K562 (cell line): ENCODE measurements at regions not wholly inside any gene's neighbourhood (a gene's known extent, or its start where the extent isn't known, plus 50 kb on each side); places are given as distances from the start of the nearest gene placed in this dataset.

Experiments
- ATAC-seq: fragments of 200-7000 bp; cut with Tn5 transposase; 3 replicates; pipeline ENCODE4 v1.9.1; 2020; ENCODE audit warnings: moderate library complexity
- BruUV-seq: library from RNA; stranded (reverse); fragments of 400-500 nt; replicated peaks from 2 replicates; lab custom pipeline; 2021; lab: Mats Ljungman, UMichigan
- CTCF ChIA-PET: fragments of 300-600 bp; formaldehyde crosslinking; extraction: SDS; loops from one replicate; lab custom pipeline; 2021; ENCODE audit warnings: low intra/inter-chr PET ratio; lab: Yijun Ruan, JAX
- POLR2A ChIA-PET: fragments of 300-600, 350-650 bp; sonication (Branson Sonifier 250); formaldehyde crosslinking; extraction: SDS; loops from one replicate; lab custom pipeline; 2021; ENCODE audit warnings: antibody characterized with exemption, inconsistent platforms; lab: Yijun Ruan, JAX
- DNase-seq, 4 experiments: peaks; one replicate each; pipeline versions ENCODE4 v3.0.0 to v3.0.0-alpha.2; 2011 to 2018; ENCODE audit warnings: low spot score in 3 of 4, mixed read lengths in 3 of 4; ENCODE audit errors: extremely low read depth in 1 of 4
- FAIRE-seq: peaks from 2 replicates; lab custom pipeline; 2011; peaks lifted over from hg19 to GRCh38; lab: Jason Lieb, UNC
- H2AFZ ChIP-seq: 2 replicates; pipeline ENCODE4 v1.6.0; 2011; ENCODE audit warnings: low read depth, low read length, control low read depth, inconsistent platforms
- H3K27ac ChIP-seq: fragments of 200-600 bp; 3 replicates; pipeline ENCODE4 v1.8.0; 2011; ENCODE audit warnings: low read depth, mild to moderate bottlenecking, control low read depth, inconsistent platforms, low read length, moderate library complexity, mixed read lengths; ENCODE audit errors: extremely low read depth
- H3K27me3 ChIP-seq, 2 experiments: fragments of 300-600 bp in 1 of 2; 2 replicates in 1 of 2; 3 replicates in 1 of 2; pipeline versions ENCODE4 v1.6.0 to v1.8.0; 2011; ENCODE audit warnings: inconsistent platforms in 2 of 2, low read length in 2 of 2, mild to moderate bottlenecking in 1 of 2, mixed read lengths in 1 of 2, moderate library complexity in 1 of 2; ENCODE audit not compliant: control insufficient read depth in 2 of 2, insufficient read depth in 2 of 2
- H3K36me3 ChIP-seq: fragments of 300-600 bp; 3 replicates; pipeline ENCODE4 v1.8.0; 2011; ENCODE audit warnings: mild to moderate bottlenecking, low read length, inconsistent platforms; ENCODE audit not compliant: control insufficient read depth, insufficient read depth
- H3K4me1 ChIP-seq, 2 experiments: fragments of 200-600 bp in 1 of 2; replicated peaks in 1 of 2; 2 replicates in 1 of 2; 3 replicates in 1 of 2; pipeline versions ENCODE4 v1.5.1 to v1.8.0; 2011; ENCODE audit warnings: inconsistent platforms in 2 of 2, low read length in 2 of 2, mild to moderate bottlenecking in 1 of 2, mixed read lengths in 1 of 2, moderate library complexity in 1 of 2; ENCODE audit not compliant: control insufficient read depth in 2 of 2, insufficient read depth in 2 of 2
- H3K4me2 ChIP-seq: 2 replicates; pipeline ENCODE4 v1.6.1; 2011; ENCODE audit warnings: low read length, control low read depth, inconsistent platforms, mixed read lengths; ENCODE audit not compliant: insufficient read depth
- H3K4me3 ChIP-seq: fragments of 200-600 bp; sonication (generic), shearing (Covaris generic); 2 replicates; pipeline ENCODE4 v1.5.1; 2016; ENCODE audit warnings: control low read depth, inconsistent platforms
- H3K79me2 ChIP-seq: fragments of 200-600 bp; 3 replicates; pipeline ENCODE4 v1.8.0; 2011; ENCODE audit warnings: low read length, inconsistent platforms; ENCODE audit not compliant: control insufficient read depth, insufficient read depth
- H3K9ac ChIP-seq, 2 experiments: 2 replicates each; pipeline versions ENCODE4 v1.6.0 to v1.6.1; 2011; ENCODE audit warnings: low read depth in 2 of 2, low read length in 2 of 2, control low read depth in 1 of 2, inconsistent platforms in 1 of 2, mild to moderate bottlenecking in 1 of 2, mixed read lengths in 1 of 2; ENCODE audit not compliant: insufficient read depth in 1 of 2
- H3K9me1 ChIP-seq: one replicate; pipeline ENCODE4 v1.6.0; 2011; ENCODE audit warnings: inconsistent platforms, mild to moderate bottlenecking, low read length, moderate library complexity; ENCODE audit not compliant: control insufficient read depth, insufficient read depth
- H3K9me3 ChIP-seq: replicated peaks from 2 replicates; pipeline ENCODE4 v1.5.1; 2011; ENCODE audit warnings: low read depth, low read length, inconsistent platforms; ENCODE audit not compliant: control insufficient read depth, insufficient read depth
- H4K20me1 ChIP-seq: replicated peaks from 2 replicates; pipeline ENCODE4 v1.6.1; 2011; ENCODE audit warnings: low read length, inconsistent platforms, mixed read lengths; ENCODE audit not compliant: control insufficient read depth, insufficient read depth
- BACH1 ChIP-seq: fragments of 200-800 bp; sonication (Bioruptor generic); IDR thresholded peaks from 2 replicates; pipeline ENCODE4 v1.6.1; 2016; ENCODE audit warnings: missing genetic modification characterization, missing compliant biosample characterization
- HOXB6 ChIP-seq: fragments of 250-450 bp; sonication (Bioruptor Pico); IDR thresholded peaks from 2 replicates; pipeline ENCODE4 v1.5.1; 2022; ENCODE audit warnings: mild to moderate bottlenecking, borderline replicate concordance
- IRF2 ChIP-seq: sonication (generic); formaldehyde crosslinking; IDR thresholded peaks from 2 replicates; pipeline ENCODE4 v1.8.1; 2022; ENCODE audit warnings: mild to moderate bottlenecking, missing genetic modification reagents
- KAT8 ChIP-seq: fragments of 450-650 bp; IDR thresholded peaks from 2 replicates; pipeline ENCODE4 v1.6.1; 2016; ENCODE audit warnings: low read depth, mild to moderate bottlenecking
- MYBL2 ChIP-seq, 2 experiments: fragments of 450-650 bp in 1 of 2; sonication (generic) in 1 of 2; formaldehyde crosslinking in 1 of 2; IDR thresholded peaks; 2 replicates each; pipeline versions ENCODE4 v1.6.1 to v1.8.1; 2017 to 2022; ENCODE audit warnings: borderline replicate concordance in 1 of 2, inconsistent platforms in 1 of 2, low read depth in 1 of 2, mild to moderate bottlenecking in 1 of 2, missing genetic modification reagents in 1 of 2, moderate library complexity in 1 of 2
- PPARD ChIP-seq: fragments of 250-450 bp; sonication (Bioruptor Pico); IDR thresholded peaks from 2 replicates; pipeline ENCODE4 v1.8.0; 2022; ENCODE audit warnings: inconsistent platforms, mild to moderate bottlenecking, moderate library complexity
- ZNF239 ChIP-seq: fragments of 250-450 bp; sonication (Bioruptor Pico); IDR thresholded peaks from 2 replicates; pipeline ENCODE4 v1.4.0; 2020; ENCODE audit warnings: mild to moderate bottlenecking
- ZNF24 ChIP-seq: fragments of 450-650 bp; IDR thresholded peaks from 2 replicates; pipeline ENCODE4 v1.6.1; 2016
- ZZZ3 ChIP-seq: fragments of 450-650 bp; IDR thresholded peaks from 2 replicates; pipeline ENCODE4 v1.6.1; 2016; ENCODE audit warnings: antibody characterized with exemption, mild to moderate bottlenecking, moderate library complexity
- WGBS: fragments of 100-300 bp; shearing (Covaris generic); methylation state at CpG from one replicate; pipeline ENCODE4 v1.1.6; 2016; ENCODE audit warnings: low coverage, mixed read lengths; ENCODE audit not compliant: insufficient coverage; ENCODE audit errors: missing lambda C conversion rate; 5-methylcytosine and 5-hydroxymethylcytosine counted together
- in situ Hi-C: fragments of 300-500 bp; cut with MboI; formaldehyde crosslinking; loops from 4 replicates; pipeline ENCODE4 v1.15.0; 2018; ENCODE audit warnings: inconsistent platforms, mixed read lengths
- intact Hi-C: fragments of 100-400 bp; cut with micrococcal nuclease; formaldehyde crosslinking; loops from 2 replicates; pipeline ENCODE4 v1.14.2; 2022
- TF ChIP-seq, protein P1 (sequence below): conservative IDR thresholded peaks from 2 replicates; pipeline ENCODE4 v1.6.1; 2011; ENCODE audit warnings: low read depth, mild to moderate bottlenecking, low read length; ENCODE audit not compliant: control insufficient read depth
- TF ChIP-seq, protein P2 (sequence below): fragments of 150-350 bp; conservative IDR thresholded peaks from 2 replicates; pipeline ENCODE4 v1.6.1; 2014; ENCODE audit warnings: low read length
- TF ChIP-seq, protein P3 (sequence below): fragments of 450-650 bp; IDR thresholded peaks from 2 replicates; pipeline ENCODE4 v1.6.1; 2016; ENCODE audit warnings: borderline replicate concordance
- TF ChIP-seq, protein P4 (sequence below): sonication (generic); formaldehyde crosslinking; IDR thresholded peaks from 2 replicates; pipeline ENCODE4 v1.8.1; 2022; ENCODE audit warnings: missing genetic modification reagents

DNA sequence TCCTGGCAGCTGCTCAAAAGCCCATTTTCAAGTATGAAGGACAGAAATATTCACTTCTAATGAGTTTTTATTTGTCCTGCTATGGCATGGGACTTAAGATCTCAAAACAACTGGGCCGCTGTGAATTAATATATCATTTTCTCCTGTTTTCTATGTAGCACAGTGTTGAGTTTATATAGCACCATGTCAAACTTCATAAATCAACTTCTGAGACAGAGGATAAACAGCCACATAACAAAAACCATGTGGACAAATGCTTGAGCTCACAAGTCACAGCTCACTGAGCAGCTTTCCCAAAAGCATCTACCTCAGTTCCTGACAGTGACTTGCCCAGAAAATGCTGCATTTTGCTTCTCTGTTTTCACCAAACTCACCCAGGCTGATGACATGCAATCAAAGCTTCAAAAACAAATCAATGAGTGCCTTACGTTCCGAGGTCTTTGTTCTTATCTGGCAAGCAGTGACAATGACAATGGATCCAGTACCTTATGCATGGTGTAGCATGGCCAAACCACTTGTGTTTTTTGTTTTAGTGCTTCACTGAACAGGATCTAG, 722.6 kb downstream of the LRRIQ3 start:
- H3K4me2 ChIP-seq, result no peak overlapping the region
- ChIA-PET POLR2A (no interaction called here), CTCF (no interaction called here)
- H3K9ac ChIP-seq, result no peak overlapping the region
- TF ChIP-seq, protein P1, sequence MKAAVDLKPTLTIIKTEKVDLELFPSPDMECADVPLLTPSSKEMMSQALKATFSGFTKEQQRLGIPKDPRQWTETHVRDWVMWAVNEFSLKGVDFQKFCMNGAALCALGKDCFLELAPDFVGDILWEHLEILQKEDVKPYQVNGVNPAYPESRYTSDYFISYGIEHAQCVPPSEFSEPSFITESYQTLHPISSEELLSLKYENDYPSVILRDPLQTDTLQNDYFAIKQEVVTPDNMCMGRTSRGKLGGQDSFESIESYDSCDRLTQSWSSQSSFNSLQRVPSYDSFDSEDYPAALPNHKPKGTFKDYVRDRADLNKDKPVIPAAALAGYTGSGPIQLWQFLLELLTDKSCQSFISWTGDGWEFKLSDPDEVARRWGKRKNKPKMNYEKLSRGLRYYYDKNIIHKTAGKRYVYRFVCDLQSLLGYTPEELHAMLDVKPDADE, result no peak
- TF ChIP-seq ZNF239 (CRISPR knock-in tag) (no peak), ZNF24 (no peak), PPARD (CRISPR knock-in tag) (no peak), IRF2 (CRISPR knock-in tag) (no peak), MYBL2 (IDR thresholded peaks at IDR 0.05; ENCODE audit: low read depth) (no peak), MYBL2 (CRISPR knock-in tag; IDR thresholded peaks at IDR 0.05; ENCODE audit: borderline replicate concordance) (no peak), BACH1 (tag) (no peak), HOXB6 (CRISPR knock-in tag) (no peak), ZZZ3 (no peak), KAT8 (no peak)
- TF ChIP-seq, protein P2, sequence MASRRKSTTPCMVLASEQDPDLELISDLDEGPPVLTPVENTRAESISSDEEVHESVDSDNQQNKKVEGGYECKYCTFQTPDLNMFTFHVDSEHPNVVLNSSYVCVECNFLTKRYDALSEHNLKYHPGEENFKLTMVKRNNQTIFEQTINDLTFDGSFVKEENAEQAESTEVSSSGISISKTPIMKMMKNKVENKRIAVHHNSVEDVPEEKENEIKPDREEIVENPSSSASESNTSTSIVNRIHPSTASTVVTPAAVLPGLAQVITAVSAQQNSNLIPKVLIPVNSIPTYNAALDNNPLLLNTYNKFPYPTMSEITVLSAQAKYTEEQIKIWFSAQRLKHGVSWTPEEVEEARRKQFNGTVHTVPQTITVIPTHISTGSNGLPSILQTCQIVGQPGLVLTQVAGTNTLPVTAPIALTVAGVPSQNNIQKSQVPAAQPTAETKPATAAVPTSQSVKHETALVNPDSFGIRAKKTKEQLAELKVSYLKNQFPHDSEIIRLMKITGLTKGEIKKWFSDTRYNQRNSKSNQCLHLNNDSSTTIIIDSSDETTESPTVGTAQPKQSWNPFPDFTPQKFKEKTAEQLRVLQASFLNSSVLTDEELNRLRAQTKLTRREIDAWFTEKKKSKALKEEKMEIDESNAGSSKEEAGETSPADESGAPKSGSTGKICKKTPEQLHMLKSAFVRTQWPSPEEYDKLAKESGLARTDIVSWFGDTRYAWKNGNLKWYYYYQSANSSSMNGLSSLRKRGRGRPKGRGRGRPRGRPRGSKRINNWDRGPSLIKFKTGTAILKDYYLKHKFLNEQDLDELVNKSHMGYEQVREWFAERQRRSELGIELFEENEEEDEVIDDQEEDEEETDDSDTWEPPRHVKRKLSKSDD, result no peak
- TF ChIP-seq, protein P3, sequence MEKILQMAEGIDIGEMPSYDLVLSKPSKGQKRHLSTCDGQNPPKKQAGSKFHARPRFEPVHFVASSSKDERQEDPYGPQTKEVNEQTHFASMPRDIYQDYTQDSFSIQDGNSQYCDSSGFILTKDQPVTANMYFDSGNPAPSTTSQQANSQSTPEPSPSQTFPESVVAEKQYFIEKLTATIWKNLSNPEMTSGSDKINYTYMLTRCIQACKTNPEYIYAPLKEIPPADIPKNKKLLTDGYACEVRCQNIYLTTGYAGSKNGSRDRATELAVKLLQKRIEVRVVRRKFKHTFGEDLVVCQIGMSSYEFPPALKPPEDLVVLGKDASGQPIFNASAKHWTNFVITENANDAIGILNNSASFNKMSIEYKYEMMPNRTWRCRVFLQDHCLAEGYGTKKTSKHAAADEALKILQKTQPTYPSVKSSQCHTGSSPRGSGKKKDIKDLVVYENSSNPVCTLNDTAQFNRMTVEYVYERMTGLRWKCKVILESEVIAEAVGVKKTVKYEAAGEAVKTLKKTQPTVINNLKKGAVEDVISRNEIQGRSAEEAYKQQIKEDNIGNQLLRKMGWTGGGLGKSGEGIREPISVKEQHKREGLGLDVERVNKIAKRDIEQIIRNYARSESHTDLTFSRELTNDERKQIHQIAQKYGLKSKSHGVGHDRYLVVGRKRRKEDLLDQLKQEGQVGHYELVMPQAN, result no peak
- TF ChIP-seq, protein P4, sequence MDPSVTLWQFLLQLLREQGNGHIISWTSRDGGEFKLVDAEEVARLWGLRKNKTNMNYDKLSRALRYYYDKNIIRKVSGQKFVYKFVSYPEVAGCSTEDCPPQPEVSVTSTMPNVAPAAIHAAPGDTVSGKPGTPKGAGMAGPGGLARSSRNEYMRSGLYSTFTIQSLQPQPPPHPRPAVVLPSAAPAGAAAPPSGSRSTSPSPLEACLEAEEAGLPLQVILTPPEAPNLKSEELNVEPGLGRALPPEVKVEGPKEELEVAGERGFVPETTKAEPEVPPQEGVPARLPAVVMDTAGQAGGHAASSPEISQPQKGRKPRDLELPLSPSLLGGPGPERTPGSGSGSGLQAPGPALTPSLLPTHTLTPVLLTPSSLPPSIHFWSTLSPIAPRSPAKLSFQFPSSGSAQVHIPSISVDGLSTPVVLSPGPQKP (CRISPR knock-in tag), result no peak
- H3K4me3 ChIP-seq, result no peak overlapping the region
- H4K20me1 ChIP-seq, result no peaks in the 10 kb centered on the region
- no peak overlapping the region for H2AFZ ChIP-seq
- intact Hi-C loops, result no loop called here
- no peaks in the 10 kb centered on the region for H3K4me1 ChIP-seq
- ATAC-seq, result no peak
- 0% methylated on average over 3 of the region's 3 CpGs for WGBS
- no peaks in the 10 kb centered on the region for H3K36me3 ChIP-seq
- no peak for FAIRE-seq
- no peaks in the 10 kb centered on the region for H3K79me2 ChIP-seq
- in situ Hi-C loops, result no loop called here
- no peaks in the 10 kb centered on the region for H3K9me1 ChIP-seq
- no peaks in the 10 kb centered on the region for H3K9me3 ChIP-seq
- no peak overlapping the region for H3K27ac ChIP-seq
- H3K27me3 ChIP-seq, result no peaks in the 10 kb centered on the region
- no peak for DNase-seq
- BruUV-seq, result no TSS peak
